Nucleus accumbens (tissue), 56 donors: ENCODE measurements at regions not wholly inside any gene's neighbourhood (a gene's known extent, or its start where the extent isn't known, plus 50 kb on each side); places are given as distances from the start of the nearest gene placed in this dataset.
"Not testable (repeated sequence)": the region's sequence is repeated elsewhere in the genome, so short reads cannot be mapped to it uniquely, and the experiment has no call there.

Source experiments
- DNase-seq, 56 donors: peaks; one replicate each; lab custom pipeline; 2025; lab: John Stamatoyannopoulos, UW

DNA sequence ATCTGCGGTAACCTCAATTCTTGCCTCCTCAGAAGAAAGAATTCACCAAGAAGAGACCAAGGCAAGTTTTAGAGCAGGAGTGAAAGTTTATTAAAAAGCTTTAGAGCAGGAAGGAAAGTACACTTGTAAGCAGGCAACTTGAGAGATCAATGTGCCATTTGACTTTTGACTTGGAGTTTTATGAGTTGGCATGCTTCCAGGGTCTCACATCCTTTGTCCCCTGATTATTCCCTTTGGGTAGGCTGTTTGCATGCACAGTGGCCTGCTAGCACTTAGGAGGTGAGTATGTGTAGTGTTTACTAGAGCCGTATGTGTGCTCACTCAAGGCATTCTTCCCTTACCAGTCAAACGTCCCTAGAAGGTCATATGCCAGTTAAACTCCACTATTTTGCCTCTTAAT, 111.0 kb upstream of the RAI14 start:
- DNase-seq, result no peak

DNA sequence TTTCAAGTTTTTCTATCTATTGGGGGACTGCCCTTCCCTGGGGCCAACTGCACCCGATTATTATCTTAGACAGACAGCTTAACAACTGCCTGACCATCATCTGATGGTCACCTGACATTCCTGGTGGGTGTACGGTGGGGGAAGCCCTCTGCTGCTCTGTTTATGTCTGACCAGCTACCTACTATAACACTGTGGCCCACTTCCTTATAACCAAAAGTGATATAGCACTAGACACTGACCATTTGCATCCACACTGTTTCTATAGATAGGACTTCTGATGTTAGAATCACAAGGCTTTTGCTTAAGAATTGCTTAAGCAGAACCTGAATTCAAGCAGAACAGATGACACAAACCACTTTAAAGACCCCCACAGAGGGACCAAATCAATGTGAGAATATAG, 110.5 kb upstream of the RAI14 start:
- no peak for DNase-seq

DNA sequence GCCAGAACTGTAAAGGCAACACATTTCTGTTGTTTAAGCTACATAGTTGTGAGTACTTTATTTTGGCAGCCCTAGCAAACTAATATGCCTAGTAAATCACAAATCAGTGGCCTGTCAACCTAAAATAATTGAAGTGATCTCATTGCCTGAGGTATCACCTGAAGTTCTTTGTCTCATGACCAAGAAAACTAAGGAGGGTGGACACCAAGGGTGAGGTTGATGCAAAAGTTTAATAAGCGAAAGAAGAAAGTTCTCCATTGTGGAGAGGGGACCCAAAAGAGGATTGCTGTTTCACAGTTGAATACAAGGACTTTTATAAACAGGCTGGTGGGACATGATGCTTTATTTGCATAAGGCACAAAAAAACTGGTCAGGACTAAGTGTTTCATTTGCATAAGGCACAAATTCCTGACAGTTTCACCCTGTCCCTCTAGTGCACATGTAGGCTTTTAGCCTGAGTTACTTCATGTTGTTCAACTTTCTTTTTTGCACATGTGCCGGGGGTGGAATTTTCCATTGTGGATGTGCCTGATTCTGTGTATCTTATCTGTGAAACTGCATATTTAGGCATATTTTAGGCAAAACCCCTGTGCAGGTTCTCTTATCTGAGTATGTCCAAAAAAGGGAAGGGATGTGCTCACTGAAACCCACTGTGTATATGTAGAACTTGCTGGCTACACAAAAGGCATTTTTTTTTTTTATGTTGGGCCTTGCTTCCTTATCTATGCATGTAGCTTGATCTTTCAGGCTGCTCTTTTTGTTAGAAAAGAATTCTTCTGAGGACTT, 108.6 kb upstream of the RAI14 start:
- no peak for DNase-seq

DNA sequence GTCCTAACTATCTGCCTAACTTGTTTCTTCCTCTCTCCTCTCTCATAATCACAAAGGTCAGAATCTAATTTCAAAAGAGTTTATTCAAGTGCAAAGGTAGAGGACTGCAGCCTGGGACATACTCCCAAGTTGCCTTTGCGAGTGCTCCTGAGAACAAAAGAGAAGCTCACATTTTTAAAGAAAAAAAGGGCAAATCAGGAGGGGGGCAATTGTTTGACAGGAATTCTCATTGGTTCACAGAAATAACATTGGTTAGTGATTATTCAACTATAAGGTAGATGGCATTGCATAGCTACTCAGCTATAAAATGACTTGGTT, 108.1 kb upstream of the RAI14 start:
- DNase-seq, result no peak

DNA sequence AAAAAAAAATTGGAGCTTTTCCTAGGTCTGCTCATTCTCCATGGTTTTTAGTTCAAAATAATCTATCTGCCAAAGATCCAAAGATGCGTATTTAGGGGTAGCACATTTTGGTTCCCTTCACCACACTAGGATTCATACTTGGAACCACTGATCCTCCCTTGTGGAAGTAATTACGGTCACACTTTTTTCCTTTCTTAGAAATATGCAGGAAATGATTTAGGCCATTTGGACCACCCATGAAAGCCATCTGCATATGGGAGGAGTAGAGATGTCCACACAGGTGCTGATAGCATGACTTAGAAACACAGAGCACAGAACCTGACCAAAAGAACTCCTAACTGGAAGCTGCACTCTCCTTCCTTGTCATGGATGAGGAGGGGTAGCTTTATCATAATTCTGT, 105.9 kb upstream of the RAI14 start:
- no peak for DNase-seq

DNA sequence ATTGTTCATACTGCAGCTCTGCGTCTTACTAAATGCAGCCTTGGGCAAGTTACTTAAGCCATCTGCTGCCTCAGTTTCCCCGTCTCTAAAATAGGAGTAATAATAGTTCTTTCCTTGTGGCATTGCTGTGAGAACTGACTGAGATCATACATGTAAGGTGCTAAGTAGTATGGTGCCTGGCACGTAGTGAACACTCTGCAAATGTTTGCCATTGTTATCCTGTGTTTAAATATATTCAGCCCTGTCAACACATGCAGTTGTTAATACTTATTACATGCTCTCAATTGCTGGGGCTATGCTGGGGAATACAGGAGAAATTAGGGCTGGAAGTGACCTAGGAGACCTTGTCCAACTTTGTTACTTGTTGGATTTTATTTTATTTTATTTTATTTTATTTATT, 105.2 kb upstream of the RAI14 start:
- no peak for DNase-seq

DNA sequence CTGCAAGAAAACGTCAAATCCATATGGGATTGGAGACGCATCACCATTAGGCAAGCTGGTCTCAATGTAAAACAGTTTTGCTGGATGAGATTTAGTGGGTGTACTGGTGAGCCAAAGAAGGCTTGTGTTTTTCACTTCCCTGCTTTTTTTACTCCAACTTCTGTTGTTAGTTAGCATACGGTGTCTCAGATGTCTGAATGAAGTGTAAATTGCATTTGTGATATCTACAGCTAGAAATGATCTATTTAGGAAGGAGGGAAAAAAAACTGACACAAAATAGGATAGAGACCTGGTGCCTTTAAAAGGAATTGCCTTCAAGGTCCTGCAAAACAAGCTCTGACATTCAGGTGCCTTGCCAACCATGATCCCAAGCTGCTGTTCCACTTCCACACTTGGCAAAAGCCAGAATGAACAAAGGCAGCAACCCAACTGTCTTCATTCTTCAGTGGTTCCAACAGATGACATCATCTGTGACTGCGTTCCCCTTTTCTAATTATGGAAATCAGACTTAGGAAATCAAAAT, 104.2 kb upstream of the RAI14 start:
- peak in 2 of 56 donors; percentile 2 to 26 for DNase-seq

DNA sequence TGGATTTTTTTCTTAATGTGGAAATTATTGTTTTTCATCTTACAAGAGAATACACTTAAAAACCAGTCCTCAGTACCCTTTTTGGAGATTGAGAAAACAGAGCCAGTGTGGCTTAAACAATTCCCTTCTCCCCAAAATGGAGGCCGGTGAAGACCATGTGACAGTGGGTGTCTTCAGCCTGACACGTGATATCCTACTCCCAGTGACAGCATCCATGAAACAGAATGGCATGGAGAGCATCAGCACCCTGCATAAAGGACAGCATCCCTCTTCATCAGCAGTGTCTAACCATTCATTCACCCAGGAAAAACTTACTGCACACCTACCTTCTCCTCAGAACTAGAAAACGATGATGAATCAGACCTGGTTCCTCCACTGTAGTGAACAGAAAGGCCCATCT, 103.4 kb upstream of the RAI14 start:
- peak in 1 of 56 donors; percentile 2 for DNase-seq

DNA sequence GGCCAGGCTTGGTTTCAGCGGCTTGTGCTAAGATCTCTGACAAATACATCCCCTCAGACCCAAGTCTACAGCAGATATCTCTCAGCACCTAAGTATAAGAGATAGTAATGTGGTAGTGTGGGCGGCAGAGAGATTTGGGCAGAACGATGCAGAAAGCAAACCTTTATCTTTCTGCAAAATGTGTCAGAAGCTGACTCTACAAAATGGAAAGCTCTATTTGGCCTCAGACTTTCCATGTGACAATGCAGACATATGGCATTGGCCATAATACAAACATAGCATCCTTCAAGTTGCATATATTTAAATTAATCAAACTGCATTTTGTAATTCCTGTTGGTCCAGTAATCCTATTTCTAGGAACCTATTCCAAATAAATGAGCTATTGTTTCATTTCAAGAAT, 102.5 kb upstream of the RAI14 start:
- DNase-seq, result no peak

DNA sequence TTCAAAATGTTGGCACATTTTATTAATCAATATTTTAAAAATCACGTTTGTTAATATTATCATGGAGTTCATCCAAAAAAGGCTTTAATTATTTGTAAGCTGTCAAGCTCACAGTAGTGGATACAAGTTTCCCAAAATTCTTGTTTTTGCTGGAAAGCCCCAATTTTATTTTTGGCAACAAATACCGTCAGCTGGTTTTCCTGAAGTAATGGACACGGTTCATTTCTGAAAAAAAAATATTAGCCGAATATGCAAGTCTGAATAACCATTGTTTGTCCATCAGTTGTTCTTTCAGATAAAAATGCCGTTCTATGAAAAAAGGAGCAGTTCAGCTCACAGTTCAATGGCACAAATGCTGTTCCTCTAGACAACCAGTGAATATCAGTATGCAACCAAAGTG, 101.5 kb upstream of the RAI14 start:
- DNase-seq, result no peak

DNA sequence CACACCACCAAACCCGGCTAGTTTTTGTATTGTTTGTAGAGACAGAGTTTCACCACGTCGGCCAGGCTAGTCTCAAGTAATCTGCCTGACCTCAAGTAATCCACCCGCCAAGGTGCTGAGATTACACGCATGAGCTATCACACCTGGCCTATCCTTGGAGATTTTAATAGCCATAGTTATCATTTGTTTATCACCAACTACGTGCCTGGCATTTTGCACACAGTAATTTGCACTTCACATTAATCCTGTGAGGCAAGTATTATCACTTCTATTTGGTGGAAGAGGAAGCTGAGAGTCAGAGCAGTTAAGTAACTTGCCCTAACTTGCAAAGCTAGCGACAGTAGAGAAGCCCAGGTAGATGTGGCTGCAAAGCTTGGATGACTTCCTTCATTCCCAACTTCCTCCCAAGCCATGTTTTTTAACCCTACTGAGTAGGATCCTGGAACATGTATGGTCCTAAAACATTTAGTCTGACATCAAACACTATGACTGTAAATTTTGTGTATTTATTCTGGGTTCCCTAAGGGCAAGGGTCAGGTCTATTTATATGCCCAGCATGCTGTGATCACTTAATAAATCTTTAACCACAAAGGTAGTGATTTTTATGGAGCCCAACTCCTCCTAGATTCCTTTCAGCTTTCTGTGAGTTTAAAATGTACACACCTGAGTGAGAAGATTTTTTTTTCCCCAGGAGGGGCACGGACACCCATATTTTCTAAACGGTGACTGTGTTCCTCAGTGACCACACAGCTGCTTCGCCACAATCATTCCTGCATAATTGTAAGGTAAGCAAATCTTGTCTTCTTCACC, 100.2 kb upstream of the RAI14 start:
- no peak for DNase-seq

DNA sequence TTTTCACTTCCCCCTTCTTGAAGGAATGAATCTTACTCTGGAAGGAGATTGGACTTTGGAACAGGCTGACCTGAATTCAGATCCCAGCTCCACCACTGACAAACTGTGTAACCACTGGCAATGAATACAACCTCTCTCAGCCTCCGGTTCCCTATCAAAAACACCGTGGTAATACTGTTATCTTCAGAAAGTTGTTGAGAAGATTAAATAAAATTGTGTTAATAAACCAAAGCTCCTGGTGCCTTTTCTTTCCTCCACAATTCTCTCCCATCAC, 99.7 kb upstream of the RAI14 start:
- DNase-seq, result no peak

DNA sequence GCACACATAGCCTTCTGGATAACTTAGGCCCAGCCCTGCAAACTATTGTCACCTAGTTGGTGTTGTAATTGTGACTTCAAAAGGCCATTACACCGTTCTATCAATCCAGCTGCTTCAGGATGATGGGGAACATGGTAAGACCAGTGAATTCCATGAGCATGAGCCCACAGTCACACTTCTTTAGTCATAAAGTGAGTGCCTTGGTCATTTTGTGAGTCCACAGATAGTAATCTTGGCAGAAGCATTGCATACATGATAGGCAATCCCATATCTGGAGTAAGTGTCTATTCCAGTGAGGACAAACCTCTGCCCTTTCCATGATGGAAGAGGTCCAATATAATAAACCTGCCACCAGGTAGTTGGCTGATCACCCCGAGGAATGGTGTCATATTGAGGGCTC, 94.5 kb upstream of the RAI14 start:
- not testable (repeated sequence) for DNase-seq

DNA sequence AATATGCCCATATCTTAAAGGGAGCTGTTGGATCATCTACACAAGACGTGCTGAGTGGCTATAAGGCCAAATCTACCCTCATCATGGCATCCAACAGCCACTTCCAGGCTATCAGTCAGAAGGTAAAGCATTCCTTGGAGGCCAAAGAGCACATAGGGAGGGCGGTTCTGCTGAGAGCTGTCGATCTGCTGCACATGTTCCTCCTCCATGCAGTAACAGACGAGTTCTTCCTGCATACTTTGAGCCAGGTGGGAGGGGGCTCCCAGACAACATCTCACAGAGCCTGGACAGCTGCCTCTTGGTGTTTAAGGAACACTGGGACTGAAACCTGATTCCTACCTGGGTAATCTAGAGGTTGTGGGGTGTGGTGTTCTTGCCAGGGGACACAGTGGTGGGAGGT, 93.3 kb upstream of the RAI14 start:
- DNase-seq, result no peak

DNA sequence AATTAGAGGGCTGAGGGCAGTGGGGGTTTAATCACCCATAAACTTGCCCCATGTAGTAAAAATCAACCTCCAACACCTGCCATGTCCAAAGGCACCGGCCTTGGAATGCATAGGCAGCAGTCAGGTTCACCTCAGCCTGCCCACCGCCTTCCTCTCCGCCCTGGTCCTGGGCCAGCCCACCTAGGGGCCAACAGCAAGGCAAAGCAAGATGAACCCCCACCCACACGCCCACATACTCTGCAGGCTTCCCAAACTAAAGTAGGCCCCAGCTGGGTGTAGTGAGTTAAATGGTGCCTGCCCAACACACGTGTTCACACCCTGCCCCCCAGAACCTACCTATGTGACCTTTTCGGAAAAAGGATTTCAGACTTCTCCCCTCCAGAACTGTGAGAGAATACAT, 92.9 kb upstream of the RAI14 start:
- no peak for DNase-seq

DNA sequence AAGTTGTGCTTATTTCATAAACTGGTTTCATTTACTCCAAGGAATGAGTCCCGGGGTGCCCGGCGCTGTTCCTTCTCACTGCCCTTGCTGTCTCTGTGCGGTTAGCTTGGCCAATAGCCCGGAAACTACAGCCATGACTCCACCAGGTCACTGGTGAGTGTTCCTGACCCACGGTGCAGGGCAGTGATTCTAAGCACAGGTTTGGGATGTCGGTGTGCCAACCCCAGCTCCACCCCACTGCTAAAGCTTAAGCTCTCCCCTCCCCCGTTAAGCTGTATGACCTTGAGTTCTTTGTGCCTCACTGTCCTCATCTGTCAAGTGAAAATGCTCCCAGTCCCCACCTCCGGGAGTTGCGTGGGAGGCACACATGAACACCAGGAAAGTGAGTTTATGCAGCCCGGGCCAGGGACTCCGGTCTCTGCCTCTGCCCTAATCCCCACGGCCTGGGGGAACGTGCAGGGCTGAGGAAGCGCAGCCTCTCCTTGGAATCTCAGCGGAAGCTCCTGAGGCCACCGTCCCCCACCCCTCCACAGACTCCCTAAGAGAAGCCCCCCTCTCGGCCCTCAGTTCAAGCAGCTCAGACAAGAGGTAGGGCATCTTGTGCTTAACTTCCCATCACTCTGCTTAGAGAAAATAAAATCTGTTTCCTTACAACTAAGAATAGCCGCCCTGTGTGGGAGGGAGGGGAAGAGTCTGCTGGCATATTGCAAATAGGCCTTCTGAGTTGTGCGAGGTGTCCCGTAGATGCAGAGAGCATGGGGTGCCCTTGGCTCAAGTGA, 92.0 kb upstream of the RAI14 start:
- no peak for DNase-seq

DNA sequence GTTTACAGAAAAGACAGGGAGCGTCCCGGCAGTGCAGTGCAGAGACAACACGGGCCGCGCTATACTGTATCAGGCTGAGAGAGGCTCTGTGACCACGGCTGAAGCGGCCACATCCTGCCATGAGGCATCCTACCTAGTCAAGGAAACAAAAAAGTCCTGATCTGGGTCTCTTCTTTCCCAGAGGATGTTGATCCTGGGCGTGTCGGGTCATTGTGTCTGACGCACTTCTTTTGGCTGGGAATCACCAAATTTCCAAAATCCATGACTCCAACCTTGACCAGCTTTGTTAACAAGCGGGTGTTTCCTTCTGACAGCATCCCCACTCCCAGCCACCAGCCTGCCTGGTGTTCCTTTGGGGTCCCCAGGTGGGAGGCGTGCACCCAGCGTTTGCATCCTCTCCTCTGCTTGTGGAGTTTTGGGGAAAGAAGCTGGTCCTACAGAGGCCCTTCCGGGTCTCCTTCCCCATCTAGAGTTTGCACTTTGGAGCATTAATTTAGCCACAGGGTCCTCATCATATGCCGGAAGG, 91.4 kb upstream of the RAI14 start:
- DNase-seq, result no peak

DNA sequence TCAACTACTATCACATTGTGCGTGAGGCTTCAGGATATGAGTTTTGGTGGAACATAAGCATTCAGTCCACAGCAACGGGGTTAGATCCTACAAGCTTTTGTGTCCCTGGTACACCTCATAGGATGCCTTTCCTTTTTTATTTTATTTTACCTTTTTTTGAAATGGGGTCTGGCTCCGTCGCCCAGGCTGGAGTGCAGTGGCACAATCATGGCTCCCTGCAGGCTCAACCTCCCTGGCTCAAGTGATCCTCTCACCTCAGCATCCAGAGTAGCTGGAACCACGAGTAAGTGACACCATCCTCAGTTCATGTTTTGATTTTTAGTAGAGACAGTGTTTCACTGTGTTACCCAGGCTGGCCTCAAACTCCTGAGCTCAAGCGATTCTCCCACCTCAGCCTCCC, 86.0 kb upstream of the RAI14 start:
- DNase-seq, result no peak

DNA sequence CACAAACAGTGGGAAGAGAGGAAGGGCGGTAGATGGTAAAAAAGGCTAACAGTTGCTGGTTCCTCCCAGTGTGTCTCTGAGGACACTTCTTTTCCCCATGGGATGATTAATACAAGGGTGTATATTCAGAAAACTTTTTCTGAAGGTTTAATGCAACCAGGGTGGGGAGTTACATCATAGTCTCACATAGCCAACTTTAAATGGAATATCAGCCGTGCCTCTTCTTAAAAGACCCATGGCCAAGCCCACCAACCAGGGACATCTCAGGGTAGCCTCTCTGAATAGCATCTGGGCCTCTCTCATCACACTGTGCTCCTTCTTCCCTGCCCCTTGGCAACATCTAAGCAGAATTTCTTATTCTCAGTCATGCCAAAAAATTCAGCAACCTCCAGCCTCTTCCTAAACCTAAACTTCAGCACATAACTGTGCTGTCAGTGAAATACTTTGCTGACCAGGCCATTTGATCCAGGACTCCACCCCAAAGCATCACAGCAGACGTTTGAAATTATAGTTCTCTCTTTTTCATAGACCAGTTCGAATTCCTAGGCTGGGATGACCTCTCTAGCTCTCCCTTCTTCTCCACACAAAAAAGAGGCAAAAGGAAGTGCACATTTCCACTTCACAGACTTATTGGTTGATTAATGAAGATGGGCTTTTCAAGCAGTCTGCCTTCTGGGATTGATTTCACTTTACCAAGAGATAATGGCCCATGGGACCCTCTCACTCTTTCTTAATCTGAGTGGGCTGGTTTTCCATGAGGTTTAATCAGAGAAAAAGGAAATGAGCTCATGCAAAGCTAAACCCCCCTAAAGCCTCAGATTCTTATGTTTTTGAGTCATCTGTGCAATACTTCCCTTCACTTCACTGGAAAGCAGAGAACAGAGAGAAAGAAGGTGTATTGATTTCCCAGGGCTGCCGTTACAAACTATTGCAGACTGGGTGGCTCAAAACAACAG, 85.1 kb upstream of the RAI14 start:
- DNase-seq, result no peak

DNA sequence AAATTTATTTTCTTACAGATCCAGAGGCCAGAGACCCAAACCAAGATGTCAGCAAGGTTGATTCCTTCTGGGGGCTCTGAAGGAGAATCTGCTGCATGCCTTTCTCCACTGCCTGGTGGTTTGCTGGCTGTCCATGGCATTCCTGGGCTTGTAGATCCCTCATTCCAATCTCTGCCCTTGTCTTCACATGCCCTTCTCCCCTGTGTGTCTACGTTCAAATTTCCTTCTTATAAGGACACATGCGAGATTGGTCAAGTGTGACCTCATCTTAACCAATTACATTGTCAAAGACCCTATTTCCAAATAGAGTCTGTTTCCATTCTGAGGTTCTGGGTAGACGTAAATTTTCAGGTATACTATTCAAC, 84.5 kb upstream of the RAI14 start:
- DNase-seq, result no peak
